ENCODE measurements at regions not wholly inside any gene's neighbourhood (a gene's known extent, or its start where the extent isn't known, plus 50 kb on each side); places are given as distances from the start of the nearest gene placed in this dataset.

DNA sequence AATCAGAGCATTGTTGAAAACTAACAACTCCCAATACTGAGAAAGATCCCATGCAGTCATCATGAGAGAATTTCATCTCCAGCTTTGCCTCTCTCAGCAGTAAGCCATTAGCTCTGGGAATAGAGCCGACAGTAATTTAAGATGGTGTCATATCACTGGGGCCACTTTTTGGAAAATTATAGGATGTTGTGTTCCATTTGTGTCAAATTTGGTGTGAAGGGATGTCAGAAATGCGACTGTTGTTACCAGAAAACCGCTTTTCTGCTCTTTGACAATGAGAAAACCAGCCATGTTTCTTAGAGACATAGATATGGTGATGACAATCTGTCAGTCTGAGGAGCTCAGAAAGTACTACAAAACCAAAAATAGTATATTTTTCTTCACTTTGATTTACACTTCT is 106.3 kb upstream of the KHDRBS2 start:
- POLR2A ChIA-PET = no interaction called here

DNA sequence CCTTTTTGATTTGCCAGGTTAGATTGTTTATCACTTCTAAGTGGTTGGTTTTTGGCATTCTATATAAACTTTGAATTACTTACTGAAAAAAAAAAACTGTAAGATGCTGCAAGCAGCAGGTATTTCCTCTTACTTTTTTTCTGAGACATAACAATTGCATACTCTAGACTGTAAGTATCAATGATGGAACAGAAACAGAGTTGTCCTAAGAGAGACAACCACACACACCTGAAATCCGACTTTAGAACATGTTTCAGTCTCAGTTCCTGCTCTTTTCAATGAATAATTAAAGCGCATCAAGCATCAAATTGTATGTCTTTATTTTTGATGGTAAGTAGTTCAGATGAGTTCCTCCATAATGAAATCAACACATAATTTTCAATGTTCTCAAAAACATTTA is 105.3 kb upstream of the KHDRBS2 start:
- POLR2A ChIA-PET = no interaction called here
- intact Hi-C loops (cut with micrococcal nuclease; ENCODE audit: unreplicated experiment) (no loop called here), in situ Hi-C loops (cut with HindIII; ENCODE audit: low pct_unique_long_range_greater_than_20kb, low sequenced_read_pairs) (no loop called here)
- DNase-seq (ENCODE audit: low read depth, low spot score) (no peak), ATAC-seq (no peak)
- Histone ChIP-seq H3K4me1 (ENCODE audit: control insufficient read depth, insufficient read depth, low read length) (no peaks in the 10 kb centered on the region), H3K27ac (ENCODE audit: low read length) (no peak overlapping the region), H3K9me3 (ENCODE audit: control insufficient read depth, insufficient read depth, low read depth, low read length) (no peaks in the 10 kb centered on the region), H3K4me3 (ENCODE audit: low read depth in 2 of 2, low read length in 2 of 2) (no peak overlapping the region), H3K27me3 (ENCODE audit: control insufficient read depth, insufficient read depth, low read length) (no peaks in the 10 kb centered on the region), H3K36me3 (ENCODE audit: control insufficient read depth, insufficient read depth, low read length) (no peaks in the 10 kb centered on the region)
- TF ChIP-seq, protein P1, sequence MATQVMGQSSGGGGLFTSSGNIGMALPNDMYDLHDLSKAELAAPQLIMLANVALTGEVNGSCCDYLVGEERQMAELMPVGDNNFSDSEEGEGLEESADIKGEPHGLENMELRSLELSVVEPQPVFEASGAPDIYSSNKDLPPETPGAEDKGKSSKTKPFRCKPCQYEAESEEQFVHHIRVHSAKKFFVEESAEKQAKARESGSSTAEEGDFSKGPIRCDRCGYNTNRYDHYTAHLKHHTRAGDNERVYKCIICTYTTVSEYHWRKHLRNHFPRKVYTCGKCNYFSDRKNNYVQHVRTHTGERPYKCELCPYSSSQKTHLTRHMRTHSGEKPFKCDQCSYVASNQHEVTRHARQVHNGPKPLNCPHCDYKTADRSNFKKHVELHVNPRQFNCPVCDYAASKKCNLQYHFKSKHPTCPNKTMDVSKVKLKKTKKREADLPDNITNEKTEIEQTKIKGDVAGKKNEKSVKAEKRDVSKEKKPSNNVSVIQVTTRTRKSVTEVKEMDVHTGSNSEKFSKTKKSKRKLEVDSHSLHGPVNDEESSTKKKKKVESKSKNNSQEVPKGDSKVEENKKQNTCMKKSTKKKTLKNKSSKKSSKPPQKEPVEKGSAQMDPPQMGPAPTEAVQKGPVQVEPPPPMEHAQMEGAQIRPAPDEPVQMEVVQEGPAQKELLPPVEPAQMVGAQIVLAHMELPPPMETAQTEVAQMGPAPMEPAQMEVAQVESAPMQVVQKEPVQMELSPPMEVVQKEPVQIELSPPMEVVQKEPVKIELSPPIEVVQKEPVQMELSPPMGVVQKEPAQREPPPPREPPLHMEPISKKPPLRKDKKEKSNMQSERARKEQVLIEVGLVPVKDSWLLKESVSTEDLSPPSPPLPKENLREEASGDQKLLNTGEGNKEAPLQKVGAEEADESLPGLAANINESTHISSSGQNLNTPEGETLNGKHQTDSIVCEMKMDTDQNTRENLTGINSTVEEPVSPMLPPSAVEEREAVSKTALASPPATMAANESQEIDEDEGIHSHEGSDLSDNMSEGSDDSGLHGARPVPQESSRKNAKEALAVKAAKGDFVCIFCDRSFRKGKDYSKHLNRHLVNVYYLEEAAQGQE (IDR thresholded peaks at IDR 0.05; ENCODE audit: insufficient read depth in 1 of 2, low read depth in 2 of 2, low read length in 1 of 2) = no peak
- TF ChIP-seq, protein P2, sequence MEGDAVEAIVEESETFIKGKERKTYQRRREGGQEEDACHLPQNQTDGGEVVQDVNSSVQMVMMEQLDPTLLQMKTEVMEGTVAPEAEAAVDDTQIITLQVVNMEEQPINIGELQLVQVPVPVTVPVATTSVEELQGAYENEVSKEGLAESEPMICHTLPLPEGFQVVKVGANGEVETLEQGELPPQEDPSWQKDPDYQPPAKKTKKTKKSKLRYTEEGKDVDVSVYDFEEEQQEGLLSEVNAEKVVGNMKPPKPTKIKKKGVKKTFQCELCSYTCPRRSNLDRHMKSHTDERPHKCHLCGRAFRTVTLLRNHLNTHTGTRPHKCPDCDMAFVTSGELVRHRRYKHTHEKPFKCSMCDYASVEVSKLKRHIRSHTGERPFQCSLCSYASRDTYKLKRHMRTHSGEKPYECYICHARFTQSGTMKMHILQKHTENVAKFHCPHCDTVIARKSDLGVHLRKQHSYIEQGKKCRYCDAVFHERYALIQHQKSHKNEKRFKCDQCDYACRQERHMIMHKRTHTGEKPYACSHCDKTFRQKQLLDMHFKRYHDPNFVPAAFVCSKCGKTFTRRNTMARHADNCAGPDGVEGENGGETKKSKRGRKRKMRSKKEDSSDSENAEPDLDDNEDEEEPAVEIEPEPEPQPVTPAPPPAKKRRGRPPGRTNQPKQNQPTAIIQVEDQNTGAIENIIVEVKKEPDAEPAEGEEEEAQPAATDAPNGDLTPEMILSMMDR (IDR thresholded peaks at IDR 0.05) = no peak
- TF ChIP-seq SIN3A (IDR thresholded peaks at IDR 0.05; ENCODE audit: borderline replicate concordance, insufficient read depth, low read depth, low read length) (no peak), TCF7L2 (IDR thresholded peaks at IDR 0.05; ENCODE audit: low read depth, low read length) (no peak), POLR2AphosphoS5 (IDR thresholded peaks at IDR 0.05; ENCODE audit: low read depth, low read length) (no peak)
- CTCF ChIA-PET = no interaction called here
- no TSS peak for BruUV-seq (replicated peaks)

More for the DNA sequence above, 106.3 kb upstream of the KHDRBS2 start:
- ATAC-seq = no peak
- no peaks in the 10 kb centered on the region for H3K36me3 ChIP-seq (ENCODE audit: control insufficient read depth, insufficient read depth, low read length)
- intact Hi-C loops (cut with micrococcal nuclease; ENCODE audit: unreplicated experiment) = no loop called here
- DNase-seq (ENCODE audit: low read depth, low spot score) = no peak
- TF ChIP-seq TCF7L2 (IDR thresholded peaks at IDR 0.05; ENCODE audit: low read depth, low read length) (no peak), SIN3A (IDR thresholded peaks at IDR 0.05; ENCODE audit: borderline replicate concordance, insufficient read depth, low read depth, low read length) (no peak), POLR2AphosphoS5 (IDR thresholded peaks at IDR 0.05; ENCODE audit: low read depth, low read length) (no peak)
- TF ChIP-seq, protein P1 (IDR thresholded peaks at IDR 0.05; ENCODE audit: insufficient read depth in 1 of 2, low read depth in 2 of 2, low read length in 1 of 2) = no peak
- no peaks in the 10 kb centered on the region for H3K4me1 ChIP-seq (ENCODE audit: control insufficient read depth, insufficient read depth, low read length)
- H3K27ac ChIP-seq (ENCODE audit: low read length) = no peak overlapping the region
- in situ Hi-C loops (cut with HindIII; ENCODE audit: low pct_unique_long_range_greater_than_20kb, low sequenced_read_pairs) = no loop called here
- no peak overlapping the region for H3K4me3 ChIP-seq (ENCODE audit: low read depth in 2 of 2, low read length in 2 of 2)
- H3K9me3 ChIP-seq (ENCODE audit: control insufficient read depth, insufficient read depth, low read depth, low read length) = no peaks in the 10 kb centered on the region
- no TSS peak for BruUV-seq (replicated peaks)
- CTCF ChIA-PET = no interaction called here
- H3K27me3 ChIP-seq (ENCODE audit: control insufficient read depth, insufficient read depth, low read length) = no peaks in the 10 kb centered on the region
